K562 (cell line): ENCODE measurements at regions not wholly inside any gene's neighbourhood (a gene's known extent, or its start where the extent isn't known, plus 50 kb on each side); places are given as distances from the start of the nearest gene placed in this dataset.
A peak's percentile ranks its signal among the peaks of the same experiment; 100 is the strongest.

Source experiments
- ATAC-seq: fragments of 200-7000 bp; cut with Tn5 transposase; 3 replicates; pipeline ENCODE4 v1.9.1; 2020; ENCODE audit warnings: moderate library complexity
- BruUV-seq: library from RNA; stranded (reverse); fragments of 400-500 nt; replicated peaks from 2 replicates; lab custom pipeline; 2021; lab: Mats Ljungman, UMichigan
- CTCF ChIA-PET: fragments of 300-600 bp; formaldehyde crosslinking; extraction: SDS; loops from one replicate; lab custom pipeline; 2021; ENCODE audit warnings: low intra/inter-chr PET ratio; lab: Yijun Ruan, JAX
- POLR2A ChIA-PET: fragments of 300-600, 350-650 bp; sonication (Branson Sonifier 250); formaldehyde crosslinking; extraction: SDS; loops from one replicate; lab custom pipeline; 2021; ENCODE audit warnings: antibody characterized with exemption, inconsistent platforms; lab: Yijun Ruan, JAX
- DNase-seq, 4 experiments: peaks; one replicate each; pipeline versions ENCODE4 v3.0.0 to v3.0.0-alpha.2; 2011 to 2018; ENCODE audit warnings: low spot score in 3 of 4, mixed read lengths in 3 of 4; ENCODE audit errors: extremely low read depth in 1 of 4
- FAIRE-seq: peaks from 2 replicates; lab custom pipeline; 2011; peaks lifted over from hg19 to GRCh38; lab: Jason Lieb, UNC
- H2AFZ ChIP-seq: 2 replicates; pipeline ENCODE4 v1.6.0; 2011; ENCODE audit warnings: low read depth, low read length, control low read depth, inconsistent platforms
- H3K27ac ChIP-seq: fragments of 200-600 bp; 3 replicates; pipeline ENCODE4 v1.8.0; 2011; ENCODE audit warnings: low read depth, mild to moderate bottlenecking, control low read depth, inconsistent platforms, low read length, moderate library complexity, mixed read lengths; ENCODE audit errors: extremely low read depth
- H3K27me3 ChIP-seq, 2 experiments: fragments of 300-600 bp in 1 of 2; 2 replicates in 1 of 2; 3 replicates in 1 of 2; pipeline versions ENCODE4 v1.6.0 to v1.8.0; 2011; ENCODE audit warnings: inconsistent platforms in 2 of 2, low read length in 2 of 2, mild to moderate bottlenecking in 1 of 2, mixed read lengths in 1 of 2, moderate library complexity in 1 of 2; ENCODE audit not compliant: control insufficient read depth in 2 of 2, insufficient read depth in 2 of 2
- H3K36me3 ChIP-seq: fragments of 300-600 bp; 3 replicates; pipeline ENCODE4 v1.8.0; 2011; ENCODE audit warnings: mild to moderate bottlenecking, low read length, inconsistent platforms; ENCODE audit not compliant: control insufficient read depth, insufficient read depth
- H3K4me1 ChIP-seq, 2 experiments: fragments of 200-600 bp in 1 of 2; replicated peaks in 1 of 2; 2 replicates in 1 of 2; 3 replicates in 1 of 2; pipeline versions ENCODE4 v1.5.1 to v1.8.0; 2011; ENCODE audit warnings: inconsistent platforms in 2 of 2, low read length in 2 of 2, mild to moderate bottlenecking in 1 of 2, mixed read lengths in 1 of 2, moderate library complexity in 1 of 2; ENCODE audit not compliant: control insufficient read depth in 2 of 2, insufficient read depth in 2 of 2
- H3K4me2 ChIP-seq: 2 replicates; pipeline ENCODE4 v1.6.1; 2011; ENCODE audit warnings: low read length, control low read depth, inconsistent platforms, mixed read lengths; ENCODE audit not compliant: insufficient read depth
- H3K4me3 ChIP-seq: fragments of 200-600 bp; sonication (generic), shearing (Covaris generic); 2 replicates; pipeline ENCODE4 v1.5.1; 2016; ENCODE audit warnings: control low read depth, inconsistent platforms
- H3K79me2 ChIP-seq: fragments of 200-600 bp; 3 replicates; pipeline ENCODE4 v1.8.0; 2011; ENCODE audit warnings: low read length, inconsistent platforms; ENCODE audit not compliant: control insufficient read depth, insufficient read depth
- H3K9ac ChIP-seq, 2 experiments: 2 replicates each; pipeline versions ENCODE4 v1.6.0 to v1.6.1; 2011; ENCODE audit warnings: low read depth in 2 of 2, low read length in 2 of 2, control low read depth in 1 of 2, inconsistent platforms in 1 of 2, mild to moderate bottlenecking in 1 of 2, mixed read lengths in 1 of 2; ENCODE audit not compliant: insufficient read depth in 1 of 2
- H3K9me1 ChIP-seq: one replicate; pipeline ENCODE4 v1.6.0; 2011; ENCODE audit warnings: inconsistent platforms, mild to moderate bottlenecking, low read length, moderate library complexity; ENCODE audit not compliant: control insufficient read depth, insufficient read depth
- H3K9me3 ChIP-seq: replicated peaks from 2 replicates; pipeline ENCODE4 v1.5.1; 2011; ENCODE audit warnings: low read depth, low read length, inconsistent platforms; ENCODE audit not compliant: control insufficient read depth, insufficient read depth
- H4K20me1 ChIP-seq: replicated peaks from 2 replicates; pipeline ENCODE4 v1.6.1; 2011; ENCODE audit warnings: low read length, inconsistent platforms, mixed read lengths; ENCODE audit not compliant: control insufficient read depth, insufficient read depth
- CEBPG ChIP-seq, 3 experiments: fragments of 200-800 bp in 1 of 3; sonication (Bioruptor generic) in 1 of 3; sonication (generic) in 1 of 3; formaldehyde crosslinking in 1 of 3; IDR thresholded peaks in 2 of 3; conservative IDR thresholded peaks in 1 of 3; 2 replicates each; pipeline versions ENCODE4 v1.6.1 to v1.8.0; 2016 to 2022; ENCODE audit warnings: missing compliant biosample characterization in 2 of 3, missing genetic modification characterization in 2 of 3, mild to moderate bottlenecking in 1 of 3, missing genetic modification reagents in 1 of 3
- WGBS: fragments of 100-300 bp; shearing (Covaris generic); methylation state at CpG from one replicate; pipeline ENCODE4 v1.1.6; 2016; ENCODE audit warnings: low coverage, mixed read lengths; ENCODE audit not compliant: insufficient coverage; ENCODE audit errors: missing lambda C conversion rate; 5-methylcytosine and 5-hydroxymethylcytosine counted together
- in situ Hi-C: fragments of 300-500 bp; cut with MboI; formaldehyde crosslinking; loops from 4 replicates; pipeline ENCODE4 v1.15.0; 2018; ENCODE audit warnings: inconsistent platforms, mixed read lengths
- intact Hi-C: fragments of 100-400 bp; cut with micrococcal nuclease; formaldehyde crosslinking; loops from 2 replicates; pipeline ENCODE4 v1.14.2; 2022
- TF ChIP-seq, protein P1 (sequence below): fragments of 450-650 bp; IDR thresholded peaks from 2 replicates; pipeline ENCODE4 v1.6.1; 2016; ENCODE audit warnings: mild to moderate bottlenecking

DNA sequence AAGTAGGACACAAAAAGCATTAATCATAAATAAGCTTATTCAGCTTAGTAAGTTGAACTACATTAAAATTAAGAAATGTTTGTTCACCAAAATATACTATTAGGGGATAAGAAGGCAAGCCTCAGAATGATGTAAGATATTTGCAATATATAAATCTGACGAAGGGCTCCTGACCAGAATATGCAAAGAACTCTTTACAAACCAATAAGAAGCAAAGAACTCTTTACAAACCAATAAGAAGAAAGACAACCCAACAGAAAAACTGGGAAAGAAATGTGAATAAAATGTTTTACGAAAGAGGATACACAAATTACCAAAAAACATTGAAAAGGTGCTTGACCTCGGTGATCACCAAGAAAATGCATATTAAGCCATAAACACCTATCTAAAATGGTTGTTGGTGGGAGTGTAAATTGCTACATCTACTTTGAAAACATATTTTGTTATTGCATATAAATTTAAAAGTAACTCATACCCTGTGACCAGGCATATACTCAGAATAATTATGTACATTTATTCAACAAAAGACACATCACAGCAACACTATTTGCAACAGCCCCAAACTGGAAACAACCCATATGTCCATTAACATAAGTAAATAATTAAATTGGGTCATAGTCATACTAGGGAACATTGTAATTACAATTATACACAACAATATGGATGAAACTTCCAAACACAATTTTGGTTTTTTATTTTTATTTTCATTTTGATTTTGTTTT, 83.3 kb upstream of the CTBP2 start:
- Histone ChIP-seq H3K36me3 (no peaks in the 10 kb centered on the region), H4K20me1 (no peaks in the 10 kb centered on the region), H3K4me2 (no peak overlapping the region), H3K27me3 (peaks cover 5 to 12% of the 10 kb centered on the region in 2 experiments; a peak in 4 of 5 replicates), H3K4me1 (no peaks in the 10 kb centered on the region), H3K4me3 (no peak overlapping the region), H3K9me3 (no peaks in the 10 kb centered on the region), H3K9me1 (no peaks in the 10 kb centered on the region), H3K9ac (no peak overlapping the region), H2AFZ (no peak overlapping the region), H3K79me2 (no peaks in the 10 kb centered on the region), H3K27ac (no peak overlapping the region)
- no peak for DNase-seq
- no peak for FAIRE-seq
- intact Hi-C loops: no loop called here
- ChIA-PET CTCF (no interaction called here), POLR2A (no interaction called here)
- WGBS: 2% methylated on average over 3 of the region's 3 CpGs
- no peak for ATAC-seq
- TF ChIP-seq CEBPG (CRISPR knock-in tag; IDR thresholded peaks at IDR 0.05): no peak
- peak in 1 of 2 experiments; percentile 47; a peak in 1 of 4 replicates for TF ChIP-seq CEBPG (tag; conservative IDR thresholded peaks at IDR 0.05 in 1 of 2, IDR thresholded peaks at IDR 0.05 in 1 of 2)
- TF ChIP-seq, protein P1, sequence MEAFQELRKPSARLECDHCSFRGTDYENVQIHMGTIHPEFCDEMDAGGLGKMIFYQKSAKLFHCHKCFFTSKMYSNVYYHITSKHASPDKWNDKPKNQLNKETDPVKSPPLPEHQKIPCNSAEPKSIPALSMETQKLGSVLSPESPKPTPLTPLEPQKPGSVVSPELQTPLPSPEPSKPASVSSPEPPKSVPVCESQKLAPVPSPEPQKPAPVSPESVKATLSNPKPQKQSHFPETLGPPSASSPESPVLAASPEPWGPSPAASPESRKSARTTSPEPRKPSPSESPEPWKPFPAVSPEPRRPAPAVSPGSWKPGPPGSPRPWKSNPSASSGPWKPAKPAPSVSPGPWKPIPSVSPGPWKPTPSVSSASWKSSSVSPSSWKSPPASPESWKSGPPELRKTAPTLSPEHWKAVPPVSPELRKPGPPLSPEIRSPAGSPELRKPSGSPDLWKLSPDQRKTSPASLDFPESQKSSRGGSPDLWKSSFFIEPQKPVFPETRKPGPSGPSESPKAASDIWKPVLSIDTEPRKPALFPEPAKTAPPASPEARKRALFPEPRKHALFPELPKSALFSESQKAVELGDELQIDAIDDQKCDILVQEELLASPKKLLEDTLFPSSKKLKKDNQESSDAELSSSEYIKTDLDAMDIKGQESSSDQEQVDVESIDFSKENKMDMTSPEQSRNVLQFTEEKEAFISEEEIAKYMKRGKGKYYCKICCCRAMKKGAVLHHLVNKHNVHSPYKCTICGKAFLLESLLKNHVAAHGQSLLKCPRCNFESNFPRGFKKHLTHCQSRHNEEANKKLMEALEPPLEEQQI: no peak
- BruUV-seq: no TSS peak
- in situ Hi-C loops: no loop called here
